Smooth muscle cell of the brain vasculature (primary cell): ENCODE measurements at regions not wholly inside any gene's neighbourhood (a gene's known extent, or its start where the extent isn't known, plus 50 kb on each side); places are given as distances from the start of the nearest gene placed in this dataset.
"Not testable (repeated sequence)": the region's sequence is repeated elsewhere in the genome, so short reads cannot be mapped to it uniquely, and the experiment has no call there.

Source experiments
- DNase-seq: peaks from one replicate; pipeline ENCODE4 v3.0.0-alpha.2; 2012; ENCODE audit warnings: low read depth, low spot score

DNA sequence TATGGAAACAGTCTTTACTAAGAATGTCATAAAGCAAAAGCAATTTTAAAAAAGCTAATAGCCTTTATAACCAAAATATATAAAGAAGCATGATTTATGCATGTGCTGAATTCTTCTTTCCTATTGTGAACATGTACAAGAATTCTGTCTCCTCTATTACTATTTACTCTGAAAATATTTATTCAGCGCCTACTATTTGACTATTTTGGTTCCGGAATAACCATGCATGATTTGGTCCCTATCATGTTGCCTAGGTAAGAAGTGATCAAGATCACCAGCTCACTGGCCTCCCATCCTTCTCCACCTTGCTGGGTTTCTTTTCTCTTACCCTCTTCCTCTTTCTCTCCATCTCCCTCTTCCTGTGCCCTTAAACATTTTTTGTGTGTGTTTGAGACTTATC, 443.8 kb downstream of the SH3GL2 start:
- no peak for DNase-seq

DNA sequence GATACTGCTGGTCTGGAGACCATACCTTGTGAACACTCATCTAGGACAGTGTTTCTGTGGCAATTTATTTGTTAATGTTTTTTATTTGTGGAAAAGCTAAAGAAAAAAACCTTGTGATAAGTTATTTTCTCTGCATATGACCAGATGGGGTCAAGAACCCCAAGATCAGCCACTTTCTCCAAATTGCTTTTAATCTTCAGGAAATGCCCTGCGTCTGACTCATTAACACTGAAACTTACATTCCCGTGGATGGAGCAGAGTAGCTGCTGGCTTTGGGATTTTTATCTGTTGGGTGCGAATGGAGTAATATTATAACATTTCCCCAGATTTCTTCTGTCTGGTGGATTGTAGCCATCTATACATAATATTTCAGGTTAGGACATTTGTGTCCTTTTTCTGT, 444.5 kb downstream of the SH3GL2 start:
- no peak for DNase-seq

DNA sequence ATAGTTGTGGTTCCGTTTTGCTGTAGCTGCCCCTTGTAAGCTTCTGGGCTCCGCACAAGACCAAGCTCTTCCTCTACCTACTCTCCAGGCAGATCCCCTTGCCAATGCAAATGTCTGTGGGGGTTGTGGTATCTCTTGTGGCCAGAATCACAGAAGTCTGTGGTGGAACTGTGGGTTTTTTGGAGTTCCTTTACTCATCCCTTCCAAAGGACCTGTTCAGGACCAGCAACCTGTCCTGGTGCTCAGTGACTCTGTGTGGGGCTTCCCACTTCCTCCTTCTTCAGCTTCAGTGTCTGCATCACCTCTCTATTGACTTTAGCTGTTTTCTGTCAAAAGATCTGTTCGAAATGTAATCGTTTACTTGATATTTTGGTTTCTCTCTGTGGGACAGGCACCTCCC, 441.3 kb upstream of the ADAMTSL1 start:
- DNase-seq = no peak

DNA sequence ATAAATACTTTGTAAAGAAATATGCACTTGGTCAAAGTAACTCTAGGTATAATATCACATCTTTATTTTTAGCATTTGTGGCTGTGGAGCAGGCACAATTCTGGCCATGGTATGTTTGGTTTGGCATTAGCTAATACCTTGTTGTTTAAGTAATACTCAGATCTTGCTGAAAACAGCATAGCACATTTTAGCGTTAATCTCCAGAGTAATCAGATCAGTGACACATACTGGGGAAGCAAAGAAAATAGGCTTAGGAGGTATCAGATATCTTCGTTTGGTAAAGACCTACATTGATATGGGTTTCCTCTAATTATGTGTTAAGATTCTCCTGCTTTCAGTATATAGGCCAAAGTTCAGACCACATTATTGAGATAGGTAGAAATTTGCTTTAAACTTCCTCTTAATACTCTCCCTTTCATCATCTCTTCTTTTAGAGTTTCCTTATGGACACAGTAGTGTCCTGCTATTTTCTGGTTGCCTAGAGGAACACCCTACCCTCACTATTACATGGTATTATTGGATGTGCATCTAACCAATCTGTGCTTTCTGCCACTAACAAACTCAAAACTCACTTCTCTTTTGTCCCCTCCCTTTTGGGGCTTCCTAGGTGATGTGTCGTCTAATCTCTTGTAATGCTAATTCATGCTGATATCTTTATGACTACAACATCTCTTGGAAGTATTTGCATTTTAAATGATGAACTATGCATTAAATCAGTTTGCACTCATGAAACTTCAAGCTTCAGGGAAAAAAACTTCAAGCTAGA, 437.3 kb upstream of the ADAMTSL1 start:
- no peak for DNase-seq

DNA sequence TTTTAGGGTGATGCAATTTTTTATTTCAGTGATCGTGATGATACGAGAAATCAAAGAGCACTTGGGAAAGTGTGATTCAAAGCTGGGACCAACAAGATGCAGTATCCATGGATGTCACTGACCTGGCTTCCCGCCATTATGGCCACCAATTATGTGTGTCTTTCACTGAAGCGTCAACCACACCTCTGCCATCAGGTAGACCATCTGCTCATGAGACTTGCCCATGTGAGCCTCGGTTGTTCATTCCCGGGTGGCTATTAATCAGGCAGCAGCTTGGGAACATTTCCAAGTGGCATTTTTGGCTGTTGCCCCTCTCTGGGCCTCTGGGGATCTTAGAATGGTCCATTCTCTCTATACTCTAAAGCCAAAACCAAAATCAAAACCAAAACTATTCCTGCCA, 436.0 kb upstream of the ADAMTSL1 start:
- no peak for DNase-seq

DNA sequence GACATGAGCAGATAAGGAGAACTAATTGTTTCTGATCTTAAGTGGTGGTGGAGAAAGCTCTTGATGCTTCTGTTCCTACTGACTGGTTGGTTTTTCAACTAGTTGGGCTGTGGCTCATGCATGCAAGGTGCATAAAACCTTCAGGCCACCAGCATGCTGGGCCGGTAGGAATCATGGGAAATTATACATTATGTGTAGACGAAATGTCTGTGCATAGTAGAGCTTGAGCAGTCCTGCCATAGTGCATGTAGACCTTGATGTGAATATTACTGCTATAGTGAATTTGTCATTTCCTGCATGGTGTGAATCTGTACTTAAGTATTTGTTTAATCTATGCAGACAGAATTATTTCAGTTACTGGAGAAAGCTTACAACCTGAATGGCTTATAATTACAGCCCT, 433.6 kb upstream of the ADAMTSL1 start:
- no peak for DNase-seq

DNA sequence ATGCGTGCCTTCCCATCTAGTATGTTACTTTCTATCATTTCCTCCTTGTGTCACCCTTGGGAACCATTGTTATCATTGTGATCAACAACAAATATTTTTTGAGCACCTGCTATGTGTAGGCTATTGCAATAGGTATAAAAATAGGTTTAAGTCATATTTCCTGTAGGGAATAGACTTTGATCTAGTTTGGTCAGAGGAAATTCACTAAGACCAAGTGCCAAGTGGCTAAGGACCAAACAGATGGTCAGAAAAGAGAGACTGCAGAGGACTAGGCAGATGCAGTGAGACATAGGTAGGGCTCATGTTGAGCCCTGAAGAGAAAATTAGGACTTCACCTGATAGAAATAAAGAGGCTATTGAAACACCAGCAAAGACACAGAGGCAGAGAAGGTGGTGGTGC, 430.0 kb upstream of the ADAMTSL1 start:
- no peak for DNase-seq

DNA sequence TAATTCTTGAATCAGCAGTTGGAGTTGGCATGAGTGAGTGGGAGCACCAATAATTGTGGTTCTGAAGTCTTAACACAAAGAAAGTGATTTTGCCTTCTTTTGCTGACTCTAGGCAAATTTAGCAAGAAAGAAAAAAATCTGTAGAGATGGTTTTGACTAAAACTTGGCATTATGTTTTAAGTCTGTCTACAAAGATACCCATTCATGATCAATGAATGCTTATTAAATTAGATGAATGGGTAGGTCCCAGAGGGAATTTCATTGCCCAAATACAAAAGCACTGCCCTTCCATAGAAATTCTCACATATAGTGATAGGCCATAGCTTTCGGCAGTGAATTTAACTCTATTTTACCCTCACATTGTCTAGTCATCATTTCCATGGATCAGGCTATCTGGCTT, 428.6 kb upstream of the ADAMTSL1 start:
- no peak for DNase-seq

DNA sequence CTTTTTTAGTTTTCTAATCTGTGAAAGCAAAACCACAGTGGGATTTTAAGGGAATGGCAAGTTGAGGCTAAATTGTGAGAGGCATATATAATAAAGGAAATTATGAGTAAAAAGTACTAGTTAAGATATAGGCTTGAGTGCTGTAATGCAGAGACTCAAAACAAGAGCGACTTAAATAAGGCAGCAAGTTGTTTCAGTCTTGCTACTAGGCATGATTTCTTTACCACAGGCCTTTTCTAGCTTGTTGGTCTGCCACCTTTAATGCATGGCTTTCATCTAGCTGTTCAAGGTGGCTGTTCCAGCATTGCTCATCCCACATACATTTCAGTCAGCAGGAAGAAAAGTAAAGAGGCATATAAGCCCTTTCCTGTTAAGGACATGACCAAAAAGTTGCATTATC, 427.9 kb upstream of the ADAMTSL1 start:
- no peak for DNase-seq

DNA sequence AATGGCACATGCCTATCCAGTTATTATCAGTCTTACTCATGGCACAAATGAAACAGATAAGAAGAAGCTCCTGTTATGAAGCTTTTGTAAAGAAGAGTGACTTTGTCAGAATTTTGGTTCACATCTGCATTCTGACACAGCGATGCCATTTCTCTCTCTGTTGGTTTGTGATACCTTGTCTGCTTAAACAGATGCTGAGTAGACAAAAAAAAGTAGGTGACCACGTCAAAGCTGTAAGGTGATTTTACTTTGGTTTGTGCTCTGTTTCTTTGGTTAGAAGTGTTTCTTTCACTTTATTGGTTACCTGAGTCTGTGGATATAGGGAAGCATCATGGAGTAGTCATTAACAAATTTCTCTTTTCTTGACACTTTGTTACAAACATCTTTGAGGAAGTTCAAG, 422.3 kb upstream of the ADAMTSL1 start:
- DNase-seq = no peak

DNA sequence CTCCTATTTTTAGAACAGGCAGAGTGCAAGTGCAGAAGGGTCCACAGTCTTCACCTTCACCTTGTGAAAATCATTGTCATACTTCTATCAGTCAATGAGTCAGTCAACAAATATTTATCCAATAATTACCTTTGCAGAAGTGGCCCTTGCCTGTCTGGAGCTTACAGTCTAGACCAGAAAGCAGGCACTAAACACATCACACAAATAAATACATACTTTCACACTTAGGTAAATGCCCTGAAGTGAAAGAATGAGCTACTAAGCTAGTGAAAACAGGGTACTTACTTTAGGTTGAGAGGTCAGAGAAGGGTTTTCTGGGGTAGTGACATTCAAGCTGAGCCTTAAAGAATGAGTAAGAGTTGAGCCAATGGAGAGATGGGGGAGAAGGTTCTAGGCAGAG, 421.9 kb upstream of the ADAMTSL1 start:
- no peak for DNase-seq

DNA sequence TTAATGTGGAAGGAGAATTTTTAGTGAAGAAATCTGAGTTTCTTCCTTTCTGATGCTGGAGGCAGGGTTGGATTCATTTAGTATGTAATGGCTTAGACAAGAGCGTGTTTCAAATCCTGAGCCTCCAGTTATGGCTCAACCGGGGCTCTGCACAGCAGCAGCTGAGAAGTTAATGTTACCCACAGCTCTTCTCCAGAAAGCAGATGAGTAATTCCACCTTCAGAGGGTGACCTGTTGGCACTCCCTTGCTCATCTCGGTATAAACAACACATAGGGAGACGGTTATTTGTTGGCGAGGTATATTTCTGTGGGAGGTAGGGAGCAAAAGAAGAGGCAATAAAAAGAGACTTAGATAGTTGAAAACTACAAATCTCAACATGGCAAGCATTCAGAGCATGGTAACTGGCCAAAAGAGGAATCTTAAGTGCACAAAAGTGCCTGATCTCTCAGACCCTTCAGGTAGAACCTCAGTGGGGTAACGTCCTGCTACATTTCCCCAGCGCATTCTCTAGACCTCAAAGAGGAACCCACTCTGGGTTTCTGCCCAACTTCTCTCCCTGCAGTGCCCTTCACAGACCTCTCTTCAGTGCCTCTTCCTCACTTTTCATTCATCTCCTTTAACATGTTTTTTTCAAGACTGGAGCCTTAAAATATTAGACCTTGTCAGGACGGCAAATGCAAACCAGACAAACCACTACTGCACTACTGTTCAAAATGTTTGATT, 417.5 kb upstream of the ADAMTSL1 start:
- DNase-seq = no peak

DNA sequence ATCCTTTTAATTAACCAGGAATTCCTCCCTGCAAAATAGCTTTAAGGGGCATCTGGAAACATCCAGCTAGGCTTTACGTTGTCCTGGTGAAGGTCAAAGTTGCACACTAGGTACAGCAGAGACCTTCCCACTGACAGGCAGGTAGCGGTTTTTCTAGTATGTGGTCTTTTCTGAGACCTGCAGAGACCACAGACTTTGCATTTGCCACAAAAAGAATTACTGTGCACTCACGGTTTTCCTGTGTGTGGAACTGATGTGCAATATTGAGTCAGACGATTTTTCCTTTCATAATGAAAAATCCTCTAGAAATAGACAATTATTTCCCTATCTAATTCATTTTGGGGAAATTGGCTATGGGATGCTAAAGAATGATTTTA, 417.0 kb upstream of the ADAMTSL1 start:
- DNase-seq = no peak

DNA sequence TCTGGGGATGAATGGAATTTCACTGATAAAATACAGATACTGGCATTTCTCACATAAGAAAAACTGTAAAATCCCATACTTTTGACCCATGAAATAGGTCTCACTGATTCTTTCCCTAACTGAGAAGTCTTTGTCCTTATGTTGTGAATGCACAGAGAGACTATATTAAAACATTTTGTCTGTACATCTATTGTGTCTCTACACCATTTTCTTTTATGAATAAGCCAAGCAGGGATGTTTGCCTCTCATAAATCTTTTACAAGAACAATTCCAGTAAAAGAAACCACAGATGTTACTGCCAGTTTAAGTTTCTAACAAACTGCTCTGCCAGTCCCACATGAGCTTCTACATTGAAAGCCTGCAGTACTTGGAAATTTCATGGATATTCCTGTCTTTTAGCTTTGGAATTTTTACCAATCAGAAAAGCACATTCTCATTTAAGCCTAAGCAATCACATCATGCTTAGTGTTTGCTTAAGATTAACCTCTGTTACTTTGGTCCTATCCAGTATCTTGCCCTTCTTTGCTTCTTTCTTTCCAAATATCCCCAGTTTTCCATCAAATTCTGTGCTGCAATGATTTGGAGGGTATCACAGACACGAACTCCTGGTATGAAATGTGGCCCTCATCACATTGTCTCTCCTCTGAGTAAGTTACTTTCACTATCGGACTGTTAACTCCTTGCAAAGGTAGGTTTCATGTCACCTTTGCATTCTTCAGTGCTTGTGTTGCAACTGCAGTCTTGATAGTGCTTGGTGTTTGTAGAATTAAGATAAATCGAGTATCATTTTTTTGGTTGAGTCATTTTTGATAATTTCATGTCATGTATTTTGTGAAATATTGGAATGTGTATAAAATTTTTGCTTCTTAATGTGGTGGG, 415.1 kb upstream of the ADAMTSL1 start:
- DNase-seq = no peak

DNA sequence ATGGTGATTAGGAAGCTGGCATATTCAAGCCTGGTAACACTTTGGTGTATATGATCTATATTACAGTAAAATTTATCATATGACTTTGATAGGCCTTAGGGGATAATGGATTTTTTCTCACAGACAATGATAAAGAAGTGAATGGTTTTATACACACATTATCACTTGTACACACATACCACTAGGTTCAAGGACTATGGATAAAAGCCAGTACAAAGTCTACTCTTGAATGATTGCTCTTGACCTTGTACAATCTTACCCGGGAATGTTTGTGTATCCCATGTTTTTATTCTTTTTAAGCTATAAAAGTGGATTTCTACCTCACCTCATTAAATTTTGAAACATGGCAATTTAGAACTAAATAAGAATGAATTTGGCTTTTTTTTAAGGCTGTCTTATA, 414.5 kb upstream of the ADAMTSL1 start:
- no peak for DNase-seq

DNA sequence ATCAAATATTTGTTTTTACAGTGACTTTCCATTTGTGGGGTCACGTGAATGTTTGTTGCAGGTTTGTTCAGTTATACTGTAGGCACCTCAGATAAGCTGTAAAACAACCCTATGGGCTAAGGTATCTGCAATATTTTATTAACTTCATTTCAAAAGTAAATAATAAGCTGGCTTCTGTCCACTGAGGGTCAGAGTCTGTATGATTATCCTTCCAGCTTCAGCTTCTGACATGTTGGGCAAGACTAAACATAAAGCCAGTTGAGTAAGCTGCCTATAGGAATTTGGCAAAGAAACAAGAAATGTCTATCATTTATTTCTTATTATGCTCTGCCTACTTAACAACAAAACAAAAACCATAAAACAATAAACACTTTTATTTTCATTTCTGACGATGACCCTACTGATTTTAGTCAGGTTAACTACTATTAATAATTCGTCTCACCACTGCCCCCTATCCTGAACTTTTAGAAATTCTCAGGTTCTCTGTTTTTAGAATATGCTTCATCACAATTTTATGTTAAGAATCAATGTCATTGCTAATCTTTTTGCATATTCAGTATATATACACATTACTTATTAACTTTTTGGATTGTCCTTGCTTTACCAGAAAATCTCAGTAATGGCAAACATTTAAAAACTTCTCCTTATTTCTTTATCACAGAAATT, 413.6 kb upstream of the ADAMTSL1 start:
- DNase-seq = no peak

DNA sequence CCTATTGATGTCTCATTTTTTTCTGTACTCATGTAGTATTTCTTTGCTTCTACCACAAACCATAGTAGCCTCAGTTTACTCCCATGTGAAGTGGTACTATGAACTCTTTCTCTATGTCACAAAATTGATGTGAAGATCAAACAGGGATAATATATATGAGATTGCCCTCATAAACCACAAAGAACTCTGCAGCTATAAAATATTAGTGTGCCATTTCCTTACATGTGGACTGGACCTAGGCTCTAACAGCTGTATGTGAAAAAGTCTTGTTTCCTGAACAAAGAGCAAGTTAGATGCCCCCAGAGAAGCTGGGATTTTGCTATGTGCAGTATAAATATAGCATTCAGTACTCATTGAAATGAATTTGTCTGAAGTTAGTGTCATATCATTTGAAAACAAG, 412.6 kb upstream of the ADAMTSL1 start:
- DNase-seq = no peak

DNA sequence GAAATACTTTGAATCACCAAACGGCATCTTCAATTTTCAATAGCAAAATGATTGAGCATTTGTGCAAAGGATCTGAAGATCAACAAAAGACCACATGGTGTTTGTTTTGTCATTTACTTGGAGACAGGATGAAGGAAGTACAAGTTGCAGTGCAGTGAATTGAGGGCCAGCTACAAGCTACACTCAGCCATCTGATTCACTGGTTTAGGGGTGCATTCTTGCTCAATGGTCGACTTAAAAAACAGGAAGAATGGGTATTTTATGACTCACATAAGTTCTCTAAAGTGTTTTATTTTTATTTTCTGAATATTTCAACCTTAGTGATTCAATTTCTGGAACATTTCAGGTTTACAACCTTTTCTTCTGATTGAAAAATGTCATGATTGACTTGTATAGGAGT, 412.1 kb upstream of the ADAMTSL1 start:
- DNase-seq = no peak

DNA sequence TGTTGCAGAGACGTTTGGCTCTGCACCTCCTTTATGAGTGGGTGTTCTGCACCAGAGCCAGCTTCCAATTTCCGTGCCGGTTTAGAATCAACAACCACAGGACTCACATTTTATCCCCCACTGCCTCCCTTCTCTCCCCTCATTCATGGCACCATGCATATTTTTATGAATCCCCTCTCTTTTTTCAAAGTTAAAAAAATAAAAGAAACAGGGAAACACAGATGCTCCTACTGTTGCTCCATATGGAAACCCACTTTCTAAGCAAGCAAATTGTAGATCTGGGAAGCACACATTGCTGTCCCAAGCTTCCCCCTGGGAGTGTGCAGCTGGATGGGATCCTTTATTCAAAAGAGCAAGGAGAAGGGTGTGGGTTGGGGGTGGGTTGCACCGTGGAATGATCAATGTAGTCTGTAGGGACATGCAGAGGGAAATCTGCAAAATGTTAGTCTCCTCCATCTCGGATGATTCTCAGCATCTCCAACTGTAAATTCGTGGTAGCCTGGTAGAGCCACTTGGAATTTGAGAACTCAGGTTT, 410.0 kb upstream of the ADAMTSL1 start:
- DNase-seq = no peak

DNA sequence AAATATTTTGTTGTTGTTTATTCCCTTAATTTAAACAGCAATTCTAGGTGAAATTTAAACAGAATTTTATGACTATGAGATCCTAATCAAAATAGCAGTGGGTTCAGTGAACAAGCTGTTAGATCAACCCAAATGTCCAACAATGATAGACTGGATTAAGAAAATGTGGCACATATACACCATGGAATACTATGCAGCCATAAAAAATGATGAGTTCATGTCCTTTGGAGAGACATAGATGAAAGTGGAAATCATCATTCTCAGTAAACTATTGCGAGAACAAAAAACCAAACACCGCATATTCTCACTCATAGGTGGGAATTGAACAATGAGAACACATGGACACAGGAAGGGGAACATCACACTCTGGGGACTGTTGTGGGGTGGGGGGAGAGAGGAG, 407.3 kb upstream of the ADAMTSL1 start:
- not testable (repeated sequence) for DNase-seq

DNA sequence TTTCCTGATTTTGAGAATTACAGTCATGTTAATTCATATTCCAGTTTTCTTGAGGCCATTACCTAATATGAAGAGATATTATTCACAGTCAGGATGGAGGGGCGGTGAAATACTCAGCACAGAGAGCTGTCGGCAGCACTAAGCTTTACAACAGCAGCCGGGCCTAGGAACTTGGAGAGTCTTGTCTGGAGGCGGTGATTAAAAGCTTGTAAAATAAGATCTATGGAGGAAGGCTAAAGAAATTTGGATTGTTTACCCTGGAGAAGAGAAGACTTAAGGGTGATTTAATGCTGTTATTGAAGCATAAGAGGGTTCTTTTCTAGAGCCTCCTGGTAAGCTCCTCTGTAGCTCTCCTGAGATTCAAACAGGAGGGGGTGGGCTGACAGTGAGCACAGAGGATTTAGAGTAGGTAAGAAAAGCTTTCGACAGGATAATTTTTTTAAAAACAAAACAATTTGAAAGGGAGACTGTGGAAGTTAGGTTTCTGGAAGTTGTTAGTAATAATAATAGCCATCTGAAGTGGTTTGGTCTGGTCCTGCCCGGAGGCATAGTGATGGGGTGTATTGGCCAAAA, 406.3 kb upstream of the ADAMTSL1 start:
- DNase-seq = no peak
